ENCODE measurements at regions not wholly inside any gene's neighbourhood (a gene's known extent, or its start where the extent isn't known, plus 50 kb on each side); places are given as distances from the start of the nearest gene placed in this dataset.

- no peak overlapping the region for H3K4me3 ChIP-seq (ENCODE audit: low read depth, low read length)
- no peak for TF ChIP-seq CTCF (IDR thresholded peaks at IDR 0.05; ENCODE audit: insufficient read depth, low read depth, low read length)
- DNase-seq (ENCODE audit: low read depth), result no peak
Measured at GRCh38 chr16:60346256-60346655, 1612.1 kb upstream of the GOT2 start.

GRCh38 chr16:60337671-60338070 lies 1603.6 kb upstream of the GOT2 start:
- H3K4me3 ChIP-seq (ENCODE audit: low read depth, low read length), result no peak overlapping the region
- DNase-seq (ENCODE audit: low read depth), result no peak
- no peak for TF ChIP-seq CTCF (IDR thresholded peaks at IDR 0.05; ENCODE audit: insufficient read depth, low read depth, low read length)

- no peak for TF ChIP-seq CTCF (IDR thresholded peaks at IDR 0.05; ENCODE audit: insufficient read depth, low read depth, low read length)
- DNase-seq (ENCODE audit: low read depth), result no peak
- H3K4me3 ChIP-seq (ENCODE audit: low read depth, low read length), result no peak overlapping the region
Measured at GRCh38 chr16:60331168-60331567, 1597.1 kb upstream of the GOT2 start.

DNA sequence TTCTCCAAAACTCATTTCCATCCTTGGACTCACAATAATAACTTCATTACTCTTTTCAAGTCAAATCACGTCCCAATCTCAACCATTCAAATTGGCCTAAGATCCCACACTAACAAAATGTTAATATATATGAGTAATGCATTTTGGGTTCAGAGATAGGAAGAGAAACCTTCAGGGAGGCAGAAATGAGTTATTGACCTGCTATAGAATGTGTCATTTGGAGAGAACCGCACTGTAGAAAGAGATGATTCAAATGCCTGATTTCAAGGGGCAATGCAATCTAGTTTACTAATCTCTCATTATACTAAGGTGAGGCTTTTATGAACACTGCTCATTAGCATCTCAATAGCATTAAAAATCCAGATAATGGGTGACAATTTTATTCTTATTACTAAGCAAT lies 1595.0 kb upstream of the GOT2 start:
- DNase-seq (ENCODE audit: low read depth), result no peak
- no peak overlapping the region for H3K4me3 ChIP-seq (ENCODE audit: low read depth, low read length)
- TF ChIP-seq CTCF (IDR thresholded peaks at IDR 0.05; ENCODE audit: insufficient read depth, low read depth, low read length), result no peak

DNA sequence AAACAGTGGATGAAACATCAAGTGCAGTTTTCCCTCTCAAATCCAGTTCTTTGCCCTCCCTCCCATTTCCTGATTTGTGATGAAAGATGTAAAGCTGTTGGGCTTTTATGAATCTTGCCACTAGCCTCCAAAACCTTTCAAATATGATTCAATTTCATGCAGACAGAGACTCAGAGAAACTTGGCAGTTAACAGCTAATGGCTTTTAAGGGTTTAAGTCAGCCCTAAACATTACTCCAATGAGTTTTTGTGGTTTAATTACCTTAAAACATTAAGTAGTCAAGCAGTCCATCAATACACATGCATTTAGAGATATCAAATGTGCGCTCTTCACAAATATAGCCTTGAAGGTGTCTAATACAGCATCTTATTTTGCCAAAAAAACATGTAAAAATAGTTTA lies 1594.0 kb upstream of the GOT2 start:
- H3K4me3 ChIP-seq (ENCODE audit: low read depth, low read length), result no peak overlapping the region
- TF ChIP-seq CTCF (IDR thresholded peaks at IDR 0.05; ENCODE audit: insufficient read depth, low read depth, low read length), result no peak
- DNase-seq (ENCODE audit: low read depth), result no peak

GRCh38 chr16:60318486-60318885 lies 1584.4 kb upstream of the GOT2 start:
- TF ChIP-seq CTCF (IDR thresholded peaks at IDR 0.05; ENCODE audit: insufficient read depth, low read depth, low read length), result no peak
- no peak overlapping the region for H3K4me3 ChIP-seq (ENCODE audit: low read depth, low read length)
- DNase-seq (ENCODE audit: low read depth), result no peak

DNA sequence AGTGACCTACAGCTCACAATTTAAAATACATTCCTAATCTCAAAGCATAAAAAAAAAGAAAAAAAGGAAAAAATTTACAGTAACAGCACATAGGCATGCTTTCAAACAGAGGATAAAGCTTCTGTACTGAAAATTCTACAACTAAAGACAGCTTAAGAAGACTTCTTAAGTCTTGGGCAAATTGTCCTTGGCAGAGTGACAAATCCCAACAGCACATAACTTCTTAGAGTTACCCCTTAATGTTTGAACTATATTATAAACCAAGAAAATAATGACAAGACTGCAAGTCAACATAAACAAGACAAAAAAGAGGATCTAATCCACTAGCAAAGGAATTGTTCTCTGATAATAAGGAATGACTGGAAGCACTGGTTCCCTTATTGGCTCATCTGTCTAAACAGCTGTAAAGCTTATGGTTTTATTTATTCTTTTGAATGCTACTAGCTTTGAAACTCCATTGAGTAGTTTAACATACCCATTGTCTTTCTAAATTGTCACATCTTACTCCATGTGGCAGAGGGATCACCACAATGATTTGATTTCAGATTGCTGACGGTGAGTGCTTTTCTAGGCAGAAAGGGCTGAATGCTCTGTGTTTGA lies 1576.8 kb upstream of the GOT2 start:
- no peak for TF ChIP-seq CTCF (IDR thresholded peaks at IDR 0.05; ENCODE audit: insufficient read depth, low read depth, low read length)
- no peak for DNase-seq (ENCODE audit: low read depth)
- H3K4me3 ChIP-seq (ENCODE audit: low read depth, low read length), result no peak overlapping the region

Measured in fibroblast of villous mesenchyme (primary cell).